ENCODE measurements at regions not wholly inside any gene's neighbourhood (a gene's known extent, or its start where the extent isn't known, plus 50 kb on each side); places are given as distances from the start of the nearest gene placed in this dataset.

- no peak for TF ChIP-seq CTCF (IDR thresholded peaks at IDR 0.05; ENCODE audit: low read depth, low read length)
- no peak for TF ChIP-seq POLR2A (IDR thresholded peaks at IDR 0.05; ENCODE audit: extremely low read depth, insufficient read length)
- no peak for TF ChIP-seq MYC (IDR thresholded peaks at IDR 0.05; ENCODE audit: low read depth, low read length)
Observed at GRCh38 chr22:47294222-47294532, 531.7 kb downstream of the TBC1D22A start.

Measured in NB4 (cell line).